ENCODE measurements at regions not wholly inside any gene's neighbourhood (a gene's known extent, or its start where the extent isn't known, plus 50 kb on each side); places are given as distances from the start of the nearest gene placed in this dataset.

DNA sequence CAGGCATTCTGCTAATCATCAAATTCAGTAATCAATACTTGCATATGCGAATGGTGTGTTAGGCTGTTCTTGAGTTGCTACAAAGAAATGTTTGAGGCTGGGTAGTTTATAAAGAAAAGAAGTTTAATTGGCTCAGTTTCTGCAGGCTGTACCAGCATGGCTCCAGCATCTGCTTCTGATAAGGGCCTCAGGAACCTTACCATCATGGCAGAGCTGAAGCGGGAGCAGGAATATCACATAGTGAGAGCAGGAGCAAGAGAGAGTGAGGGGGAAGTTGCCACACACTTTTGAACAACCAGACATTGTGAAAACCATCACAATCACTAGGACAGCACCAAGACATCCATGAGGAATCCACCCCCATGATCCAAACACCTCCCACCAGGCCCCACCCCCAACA lies 344.7 kb upstream of the FAM241A start (continued):
- TF ChIP-seq, protein P1, sequence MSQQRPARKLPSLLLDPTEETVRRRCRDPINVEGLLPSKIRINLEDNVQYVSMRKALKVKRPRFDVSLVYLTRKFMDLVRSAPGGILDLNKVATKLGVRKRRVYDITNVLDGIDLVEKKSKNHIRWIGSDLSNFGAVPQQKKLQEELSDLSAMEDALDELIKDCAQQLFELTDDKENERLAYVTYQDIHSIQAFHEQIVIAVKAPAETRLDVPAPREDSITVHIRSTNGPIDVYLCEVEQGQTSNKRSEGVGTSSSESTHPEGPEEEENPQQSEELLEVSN (IDR thresholded peaks at IDR 0.05), result no peak
- TF ChIP-seq SAP30 (IDR thresholded peaks at IDR 0.05; ENCODE audit: insufficient read depth, insufficient replicate concordance, low read length), result no peak
